Gastrocnemius medialis (tissue), 4 donors: ENCODE measurements at regions not wholly inside any gene's neighbourhood (a gene's known extent, or its start where the extent isn't known, plus 50 kb on each side); places are given as distances from the start of the nearest gene placed in this dataset.

Source experiments
- ATAC-seq, 2 donors: fragments of 150-250 bp; one replicate each; pipeline ENCODE4 v1.9.1; 2016
- DNase-seq, 2 donors: peaks; one replicate each; pipeline ENCODE4 v3.0.0-alpha.2; 2019
- H3K27ac ChIP-seq, 4 donors: fragments of 200-600 bp; sonication (generic); 1 replicate in 1 of 4; 2 replicates in 3 of 4; pipeline ENCODE4 v1.5.1; 2016 to 2018; ENCODE audit warnings: mild to moderate bottlenecking in 2 of 4, moderate library complexity in 1 of 4
- H3K27me3 ChIP-seq, 3 donors: fragments of 200-600 bp; sonication (generic) in 2 of 3; 1 replicate in 1 of 3; 2 replicates in 2 of 3; pipeline versions ENCODE4 v1.5.1 to v1.6.0; 2016 to 2019; ENCODE audit warnings: mild to moderate bottlenecking in 1 of 3, moderate library complexity in 1 of 3
- H3K36me3 ChIP-seq, 2 donors: fragments of 200-600 bp; sonication (generic) in 1 of 2; one replicate each; pipeline ENCODE4 v1.5.1; 2017 to 2018
- H3K4me1 ChIP-seq, 2 donors: fragments of 200-600 bp; sonication (generic) in 1 of 2; one replicate each; pipeline ENCODE4 v1.5.1; 2016 to 2017; ENCODE audit warnings: mild to moderate bottlenecking in 2 of 2
- H3K4me3 ChIP-seq, 4 donors: fragments of 200-600 bp; sonication (generic) in 3 of 4; 1 replicate in 1 of 4; 2 replicates in 3 of 4; pipeline ENCODE4 v1.5.1; 2016 to 2019; ENCODE audit warnings: mild to moderate bottlenecking in 2 of 4
- H3K9me3 ChIP-seq, 3 donors: fragments of 200-600 bp; sonication (generic) in 2 of 3; 1 replicate in 1 of 3; 2 replicates in 2 of 3; pipeline ENCODE4 v1.5.1; 2016 to 2019
- POLR2A ChIP-seq, 2 donors: fragments of 450-650 bp; IDR thresholded peaks; one replicate each; pipeline ENCODE4 v1.6.1; 2017; ENCODE audit warnings: antibody characterized with exemption in 2 of 2, mild to moderate bottlenecking in 2 of 2, moderate library complexity in 2 of 2
- in situ Hi-C, 4 donors: fragments of 200-750 bp; cut with MboI; loops; one replicate each; pipeline versions ENCODE4 v1.15.0 to v1.8.0; 2017; ENCODE audit warnings: low sequenced_read_pairs in 4 of 4
- intact Hi-C: fragments of 100-400 bp; cut with DNase I; formaldehyde crosslinking; loops from one replicate; pipeline ENCODE4 v1.15.1; 2023; ENCODE audit warnings: low total_unique reads
- TF ChIP-seq, protein P1 (sequence below), 5 experiments: fragments of 450-650 bp in 3 of 5; fragments of 200-600 bp in 2 of 5; sonication (generic) in 2 of 5; IDR thresholded peaks in 4 of 5; conservative IDR thresholded peaks in 1 of 5; 1 replicate in 4 of 5; 2 replicates in 1 of 5; pipeline ENCODE4 v1.5.1; 2016 to 2019; ENCODE audit warnings: antibody characterized with exemption in 5 of 5, mild to moderate bottlenecking in 3 of 5, moderate library complexity in 3 of 5

DNA sequence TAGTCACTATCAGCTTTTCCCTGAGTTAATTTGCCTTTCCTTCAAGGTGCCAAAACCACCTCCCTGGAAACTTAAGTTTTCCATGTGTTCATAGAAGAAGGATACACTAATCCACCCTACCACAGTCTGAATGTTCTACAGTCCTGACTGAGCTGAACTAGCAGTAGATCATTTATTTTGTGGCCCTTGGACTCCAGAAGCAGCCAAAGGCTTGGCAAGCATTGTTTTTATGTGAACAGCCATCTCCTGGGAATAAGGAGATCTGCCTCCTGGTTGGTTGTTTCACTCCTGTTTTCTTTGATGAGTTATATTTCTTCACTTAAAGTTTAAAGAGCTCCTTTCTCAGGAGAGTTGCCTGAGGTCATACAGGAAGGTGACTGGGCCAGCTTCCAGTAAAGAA, 634.6 kb upstream of the SOX9 start:
- TF ChIP-seq, protein P1, sequence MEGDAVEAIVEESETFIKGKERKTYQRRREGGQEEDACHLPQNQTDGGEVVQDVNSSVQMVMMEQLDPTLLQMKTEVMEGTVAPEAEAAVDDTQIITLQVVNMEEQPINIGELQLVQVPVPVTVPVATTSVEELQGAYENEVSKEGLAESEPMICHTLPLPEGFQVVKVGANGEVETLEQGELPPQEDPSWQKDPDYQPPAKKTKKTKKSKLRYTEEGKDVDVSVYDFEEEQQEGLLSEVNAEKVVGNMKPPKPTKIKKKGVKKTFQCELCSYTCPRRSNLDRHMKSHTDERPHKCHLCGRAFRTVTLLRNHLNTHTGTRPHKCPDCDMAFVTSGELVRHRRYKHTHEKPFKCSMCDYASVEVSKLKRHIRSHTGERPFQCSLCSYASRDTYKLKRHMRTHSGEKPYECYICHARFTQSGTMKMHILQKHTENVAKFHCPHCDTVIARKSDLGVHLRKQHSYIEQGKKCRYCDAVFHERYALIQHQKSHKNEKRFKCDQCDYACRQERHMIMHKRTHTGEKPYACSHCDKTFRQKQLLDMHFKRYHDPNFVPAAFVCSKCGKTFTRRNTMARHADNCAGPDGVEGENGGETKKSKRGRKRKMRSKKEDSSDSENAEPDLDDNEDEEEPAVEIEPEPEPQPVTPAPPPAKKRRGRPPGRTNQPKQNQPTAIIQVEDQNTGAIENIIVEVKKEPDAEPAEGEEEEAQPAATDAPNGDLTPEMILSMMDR (IDR thresholded peaks at IDR 0.05 in 4 of 5, conservative IDR thresholded peaks at IDR 0.05 in 1 of 5): no peak
- no peak for TF ChIP-seq POLR2A (IDR thresholded peaks at IDR 0.05)
- no peak for DNase-seq
- no peaks in the 10 kb centered on the region for H3K4me1 ChIP-seq
- H3K27ac ChIP-seq: no peak overlapping the region
- no peaks in the 10 kb centered on the region for H3K36me3 ChIP-seq
- no peaks in the 10 kb centered on the region for H3K9me3 ChIP-seq
- intact Hi-C loops (no loop called here), in situ Hi-C loops (no loop called here)
- no peaks in the 10 kb centered on the region for H3K27me3 ChIP-seq
- no peak overlapping the region for H3K4me3 ChIP-seq
- ATAC-seq: no peak

DNA sequence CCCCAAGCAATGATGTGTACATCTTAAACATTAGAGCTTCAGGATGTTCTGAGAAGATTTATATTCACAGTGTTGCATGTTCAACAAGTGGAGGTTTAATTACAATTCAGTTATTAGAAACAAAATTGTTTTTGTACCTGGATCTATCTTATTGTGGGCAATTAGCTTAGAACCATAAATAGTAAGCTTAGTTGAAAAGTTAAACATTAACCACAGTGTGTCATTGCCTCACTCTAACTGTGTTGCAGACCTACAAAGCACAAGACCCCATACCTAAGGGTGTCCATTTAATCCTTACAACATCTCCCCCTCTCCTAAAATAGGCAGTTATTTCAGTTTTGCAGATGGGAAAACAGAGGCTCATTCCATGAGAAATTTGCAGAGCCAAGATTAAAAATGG, 632.0 kb upstream of the SOX9 start:
- Histone ChIP-seq H3K4me3 (no peak overlapping the region), H3K36me3 (no peaks in the 10 kb centered on the region), H3K9me3 (no peaks in the 10 kb centered on the region), H3K4me1 (no peaks in the 10 kb centered on the region), H3K27me3 (no peaks in the 10 kb centered on the region), H3K27ac (no peak overlapping the region)
- no peak for TF ChIP-seq POLR2A (IDR thresholded peaks at IDR 0.05)
- TF ChIP-seq, protein P1 (IDR thresholded peaks at IDR 0.05 in 4 of 5, conservative IDR thresholded peaks at IDR 0.05 in 1 of 5): no peak
- in situ Hi-C loops (no loop called here), intact Hi-C loops (no loop called here)
- ATAC-seq: no peak
- DNase-seq: no peak

DNA sequence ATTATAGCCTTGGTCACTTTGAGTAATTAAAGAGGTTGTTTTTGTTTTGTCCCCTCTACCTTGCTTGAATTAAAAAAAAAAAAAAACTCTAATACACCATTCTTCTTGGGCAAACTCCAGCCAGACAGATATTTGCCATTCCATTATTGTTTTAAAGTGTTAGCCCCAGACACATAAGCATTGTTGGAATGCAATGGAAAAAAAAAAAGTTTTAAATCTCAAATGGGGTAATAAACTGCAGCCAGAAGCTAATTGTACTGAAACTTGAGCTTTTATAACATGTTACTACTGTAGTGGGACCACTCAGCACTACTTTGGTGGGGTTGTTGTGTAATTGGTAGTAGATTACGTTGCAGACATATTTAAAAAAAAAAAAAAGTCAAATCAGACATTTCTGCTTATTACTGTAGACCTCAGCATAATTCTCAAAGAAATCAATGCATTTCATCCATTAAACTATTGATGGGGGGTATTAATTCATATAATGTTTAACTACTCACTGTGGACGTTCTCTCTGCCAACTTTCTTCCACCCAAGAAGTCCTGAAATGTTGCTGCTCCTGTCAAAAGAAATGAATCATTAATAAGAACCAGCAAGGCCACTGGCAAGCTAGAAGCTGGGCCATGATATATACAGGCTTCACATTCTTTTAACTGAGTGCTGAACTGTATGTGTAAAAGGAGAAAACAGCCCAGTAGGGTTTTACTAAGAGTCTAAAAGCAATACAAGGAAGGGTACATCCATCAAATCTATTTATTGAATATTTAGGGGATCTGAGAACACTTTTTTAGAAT, 626.6 kb upstream of the SOX9 start:
- no peak for DNase-seq
- TF ChIP-seq, protein P1 (IDR thresholded peaks at IDR 0.05 in 4 of 5, conservative IDR thresholded peaks at IDR 0.05 in 1 of 5): no peak
- TF ChIP-seq POLR2A (IDR thresholded peaks at IDR 0.05): no peak
- in situ Hi-C loops: no loop called here
- ATAC-seq: no peak
- H3K27me3 ChIP-seq: no peaks in the 10 kb centered on the region
- H3K4me3 ChIP-seq: no peak overlapping the region
- no peaks in the 10 kb centered on the region for H3K4me1 ChIP-seq
- H3K27ac ChIP-seq: no peak overlapping the region
- no peaks in the 10 kb centered on the region for H3K9me3 ChIP-seq
- H3K36me3 ChIP-seq: no peaks in the 10 kb centered on the region
- intact Hi-C loops: no loop called here

DNA sequence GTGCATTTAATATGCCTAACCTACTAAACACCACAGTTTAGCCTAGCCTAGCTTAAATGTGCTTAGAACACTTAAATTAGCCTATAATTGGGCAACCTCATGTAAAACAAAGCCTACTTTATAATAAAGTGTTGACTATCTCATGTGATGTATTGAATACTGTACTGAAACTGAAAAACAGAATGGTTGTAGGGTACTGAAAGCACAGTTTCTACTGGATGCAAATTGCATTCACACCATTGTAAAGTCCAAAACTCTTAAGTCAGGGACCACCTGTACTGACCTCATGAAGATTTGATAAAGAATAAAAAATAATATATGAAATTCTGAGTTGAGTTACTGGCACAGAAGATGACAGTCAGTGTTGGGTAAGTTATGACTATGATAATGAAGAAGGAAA, 625.4 kb upstream of the SOX9 start:
- ATAC-seq (no peak), DNase-seq (no peak)
- Histone ChIP-seq H3K4me3 (no peak overlapping the region), H3K9me3 (no peaks in the 10 kb centered on the region), H3K27me3 (no peaks in the 10 kb centered on the region), H3K36me3 (no peaks in the 10 kb centered on the region), H3K27ac (no peak overlapping the region), H3K4me1 (no peaks in the 10 kb centered on the region)
- in situ Hi-C loops (no loop called here), intact Hi-C loops (no loop called here)
- TF ChIP-seq, protein P1 (IDR thresholded peaks at IDR 0.05 in 4 of 5, conservative IDR thresholded peaks at IDR 0.05 in 1 of 5): no peak
- no peak for TF ChIP-seq POLR2A (IDR thresholded peaks at IDR 0.05)

DNA sequence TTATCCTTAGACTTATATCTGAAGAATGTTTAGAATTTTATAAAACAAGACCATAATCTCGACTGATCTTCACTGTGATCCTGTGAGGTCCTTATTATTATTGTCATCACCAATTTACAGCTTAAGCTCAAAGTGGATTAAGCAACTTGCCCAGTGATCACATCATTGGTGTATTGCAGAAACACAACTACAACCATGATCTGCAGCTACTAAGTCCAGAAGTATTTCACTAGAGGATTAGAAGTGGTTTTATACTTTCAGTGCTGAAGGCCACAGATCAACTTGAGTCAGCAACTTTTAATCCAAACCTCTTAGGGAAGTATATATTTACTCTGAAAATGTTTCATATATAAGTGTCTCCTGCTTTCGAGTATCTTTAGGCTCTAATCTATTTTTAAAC, 624.3 kb upstream of the SOX9 start:
- TF ChIP-seq, protein P1 (IDR thresholded peaks at IDR 0.05 in 4 of 5, conservative IDR thresholded peaks at IDR 0.05 in 1 of 5): no peak
- TF ChIP-seq POLR2A (IDR thresholded peaks at IDR 0.05): no peak
- Histone ChIP-seq H3K27ac (no peak overlapping the region), H3K27me3 (no peaks in the 10 kb centered on the region), H3K4me3 (no peak overlapping the region), H3K36me3 (no peaks in the 10 kb centered on the region), H3K4me1 (no peaks in the 10 kb centered on the region), H3K9me3 (no peaks in the 10 kb centered on the region)
- DNase-seq (no peak), ATAC-seq (no peak)
- intact Hi-C loops: no loop called here
- in situ Hi-C loops: no loop called here
